DOHH2 (cell line): ENCODE measurements at regions not wholly inside any gene's neighbourhood (a gene's known extent, or its start where the extent isn't known, plus 50 kb on each side); places are given as distances from the start of the nearest gene placed in this dataset.

ENCODE experiments used
- CTCF ChIP-seq: fragments of 200-600 bp; sonication (generic); IDR thresholded peaks from one replicate; pipeline ENCODE4 v1.5.1; 2014; ENCODE audit warnings: antibody characterized with exemption, mild to moderate bottlenecking, low read depth, low read length; ENCODE audit not compliant: poor library complexity, severe bottlenecking
- EZH2phosphoT487 ChIP-seq: fragments of 200-600 bp; sonication (generic); IDR thresholded peaks from 2 replicates; pipeline ENCODE4 v1.6.1; 2017; ENCODE audit warnings: borderline replicate concordance, mild to moderate bottlenecking, antibody characterized with exemption, low read length, moderate library complexity, mixed read lengths

GRCh38 chr6:10205120-10205519 lies 209.8 kb downstream of the TFAP2A start:
- TF ChIP-seq CTCF (no peak), EZH2phosphoT487 (no peak)
